ENCODE measurements at regions not wholly inside any gene's neighbourhood (a gene's known extent, or its start where the extent isn't known, plus 50 kb on each side); places are given as distances from the start of the nearest gene placed in this dataset.

GRCh38 chr2:57100436-57100835 is 916.6 kb downstream of the CCDC85A start:
- Mint-ChIP-seq H3K9me3 (ENCODE audit: unreplicated experiment) (no peaks in the 10 kb centered on the region), H3K36me3 (ENCODE audit: low read depth, unreplicated experiment) (no peaks in the 10 kb centered on the region), H3K4me1 (ENCODE audit: unreplicated experiment) (no peaks in the 10 kb centered on the region), H3K27me3 (ENCODE audit: unreplicated experiment) (peaks cover 3% of the 10 kb centered on the region), H3K4me3 (ENCODE audit: unreplicated experiment) (no peak overlapping the region), H3K27ac (ENCODE audit: unreplicated experiment) (no peak overlapping the region)
- DNase-seq (ENCODE audit: low spot score), result no peak
- TF ChIP-seq CTCF (IDR thresholded peaks at IDR 0.05; ENCODE audit: unreplicated experiment), result no peak

GRCh38 chr2:57105694-57106093 is 921.9 kb downstream of the CCDC85A start:
- Mint-ChIP-seq H3K27me3 (ENCODE audit: unreplicated experiment) (peaks cover 3% of the 10 kb centered on the region), H3K9me3 (ENCODE audit: unreplicated experiment) (no peaks in the 10 kb centered on the region), H3K4me1 (ENCODE audit: unreplicated experiment) (no peaks in the 10 kb centered on the region), H3K4me3 (ENCODE audit: unreplicated experiment) (no peak overlapping the region), H3K36me3 (ENCODE audit: low read depth, unreplicated experiment) (no peaks in the 10 kb centered on the region), H3K27ac (ENCODE audit: unreplicated experiment) (no peak overlapping the region)
- no peak for TF ChIP-seq CTCF (IDR thresholded peaks at IDR 0.05; ENCODE audit: unreplicated experiment)
- DNase-seq (ENCODE audit: low spot score), result no peak

GRCh38 chr2:57107353-57107752 is 923.6 kb downstream of the CCDC85A start:
- no peak overlapping the region for H3K4me3 Mint-ChIP-seq (ENCODE audit: unreplicated experiment)
- no peaks in the 10 kb centered on the region for H3K4me1 Mint-ChIP-seq (ENCODE audit: unreplicated experiment)
- H3K36me3 Mint-ChIP-seq (ENCODE audit: low read depth, unreplicated experiment), result no peaks in the 10 kb centered on the region
- no peaks in the 10 kb centered on the region for H3K9me3 Mint-ChIP-seq (ENCODE audit: unreplicated experiment)
- DNase-seq (ENCODE audit: low spot score), result no peak
- no peak for TF ChIP-seq CTCF (IDR thresholded peaks at IDR 0.05; ENCODE audit: unreplicated experiment)
- no peak overlapping the region for H3K27ac Mint-ChIP-seq (ENCODE audit: unreplicated experiment)
- H3K27me3 Mint-ChIP-seq (ENCODE audit: unreplicated experiment), result peaks cover 3% of the 10 kb centered on the region

- no peaks in the 10 kb centered on the region for H3K36me3 Mint-ChIP-seq (ENCODE audit: low read depth, unreplicated experiment)
- no peaks in the 10 kb centered on the region for H3K9me3 Mint-ChIP-seq (ENCODE audit: unreplicated experiment)
- no peak for DNase-seq (ENCODE audit: low spot score)
- TF ChIP-seq CTCF (IDR thresholded peaks at IDR 0.05; ENCODE audit: unreplicated experiment), result no peak
- H3K27me3 Mint-ChIP-seq (ENCODE audit: unreplicated experiment), result no peaks in the 10 kb centered on the region
- no peak overlapping the region for H3K4me3 Mint-ChIP-seq (ENCODE audit: unreplicated experiment)
- H3K4me1 Mint-ChIP-seq (ENCODE audit: unreplicated experiment), result no peaks in the 10 kb centered on the region
- H3K27ac Mint-ChIP-seq (ENCODE audit: unreplicated experiment), result no peak overlapping the region
Measured at GRCh38 chr2:57111531-57111930, 927.7 kb downstream of the CCDC85A start.

GRCh38 chr2:57119141-57119540 is 927.5 kb upstream of the VRK2 start:
- Mint-ChIP-seq H3K27ac (ENCODE audit: unreplicated experiment) (no peak overlapping the region), H3K9me3 (ENCODE audit: unreplicated experiment) (no peaks in the 10 kb centered on the region)
- no peak for TF ChIP-seq CTCF (IDR thresholded peaks at IDR 0.05; ENCODE audit: unreplicated experiment)

More at GRCh38 chr2:57119141-57119540, 927.5 kb upstream of the VRK2 start:
- Mint-ChIP-seq H3K4me3 (ENCODE audit: unreplicated experiment) (no peak overlapping the region), H3K27me3 (ENCODE audit: unreplicated experiment) (no peaks in the 10 kb centered on the region), H3K4me1 (ENCODE audit: unreplicated experiment) (no peaks in the 10 kb centered on the region), H3K36me3 (ENCODE audit: low read depth, unreplicated experiment) (no peaks in the 10 kb centered on the region)
- DNase-seq (ENCODE audit: low spot score), result no peak
